AG09319 (cell line): ENCODE measurements at regions not wholly inside any gene's neighbourhood (a gene's known extent, or its start where the extent isn't known, plus 50 kb on each side); places are given as distances from the start of the nearest gene placed in this dataset.

Experiments used
- DNase-seq: peaks from one replicate; pipeline ENCODE4 v3.0.0-alpha.2; 2010; ENCODE audit warnings: low read depth; ENCODE audit errors: extremely low read depth
- CTCF ChIP-seq: IDR thresholded peaks from 2 replicates; pipeline ENCODE4 v1.5.1; 2011; ENCODE audit warnings: low read depth, mild to moderate bottlenecking, inconsistent platforms, low read length, moderate library complexity

DNA sequence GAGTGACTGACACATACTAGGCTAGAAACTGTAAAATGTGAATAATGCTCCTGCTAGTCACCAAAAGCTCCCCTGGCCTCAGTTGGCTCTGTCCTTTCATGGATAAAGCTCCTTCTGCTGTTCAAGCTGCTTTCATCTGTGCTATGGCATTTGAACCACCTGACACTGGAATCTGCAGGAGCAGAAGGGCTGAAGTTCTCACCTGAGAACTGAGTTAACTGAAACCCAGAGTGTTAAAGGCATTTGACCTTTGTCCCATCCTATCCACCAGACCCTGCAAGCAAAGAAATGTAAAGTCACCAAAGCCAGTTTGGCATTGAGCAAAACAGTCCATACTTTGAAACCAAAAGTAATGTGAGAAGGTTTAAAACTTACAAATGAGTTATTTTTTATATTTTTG, 77.7 kb downstream of the BMP2 start:
- TF ChIP-seq CTCF = no peak

GRCh38 chr20:6848041-6848440, 80.6 kb downstream of the BMP2 start:
- no peak for TF ChIP-seq CTCF
- no peak for DNase-seq

More for the DNA sequence above, 77.7 kb downstream of the BMP2 start:
- no peak for DNase-seq

DNA sequence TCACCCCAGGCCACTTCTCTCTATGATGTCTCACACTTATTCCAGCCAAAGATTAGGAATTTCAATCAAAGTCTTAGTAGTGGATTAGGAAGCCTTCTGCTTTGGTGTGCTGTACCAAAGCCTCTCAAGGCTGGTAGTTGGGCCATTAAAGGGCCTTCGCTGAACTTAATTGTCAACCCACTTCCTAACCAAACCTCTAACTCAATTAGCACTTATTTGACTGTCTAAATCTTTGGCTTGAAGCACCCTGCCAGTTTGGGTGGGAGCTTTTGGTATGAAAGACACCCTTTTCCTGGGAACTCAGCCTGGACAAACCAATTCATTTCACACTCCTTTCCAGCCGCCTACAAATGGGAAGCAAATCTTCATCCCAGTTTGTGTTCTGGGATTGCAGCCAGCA, 81.5 kb downstream of the BMP2 start:
- DNase-seq = no peak
- TF ChIP-seq CTCF = no peak

DNA sequence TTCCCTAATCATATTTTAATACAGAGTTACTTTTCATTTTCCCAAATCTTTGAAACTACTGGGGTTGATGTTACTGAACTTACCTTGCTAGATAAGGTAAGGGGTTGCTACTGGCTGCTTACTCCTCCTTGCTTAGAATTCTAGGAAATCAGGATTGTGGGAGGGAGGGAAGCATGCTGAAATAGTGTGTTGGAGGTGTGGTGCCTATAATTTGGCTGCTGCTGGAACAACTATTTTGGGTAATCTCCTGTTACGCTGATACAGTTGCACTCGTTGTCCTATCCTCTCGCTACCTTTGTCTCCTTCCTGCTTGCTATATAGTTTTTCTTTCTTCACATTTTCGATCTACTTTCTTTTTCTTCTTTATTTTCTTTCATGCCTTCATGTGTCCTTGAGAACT, 83.7 kb downstream of the BMP2 start:
- no peak for DNase-seq
- no peak for TF ChIP-seq CTCF

GRCh38 chr20:6852478-6852877, 85.0 kb downstream of the BMP2 start:
- DNase-seq = no peak
- no peak for TF ChIP-seq CTCF

- DNase-seq = no peak
- TF ChIP-seq CTCF = no peak
Measured at GRCh38 chr20:6855104-6855503, 87.6 kb downstream of the BMP2 start.

DNA sequence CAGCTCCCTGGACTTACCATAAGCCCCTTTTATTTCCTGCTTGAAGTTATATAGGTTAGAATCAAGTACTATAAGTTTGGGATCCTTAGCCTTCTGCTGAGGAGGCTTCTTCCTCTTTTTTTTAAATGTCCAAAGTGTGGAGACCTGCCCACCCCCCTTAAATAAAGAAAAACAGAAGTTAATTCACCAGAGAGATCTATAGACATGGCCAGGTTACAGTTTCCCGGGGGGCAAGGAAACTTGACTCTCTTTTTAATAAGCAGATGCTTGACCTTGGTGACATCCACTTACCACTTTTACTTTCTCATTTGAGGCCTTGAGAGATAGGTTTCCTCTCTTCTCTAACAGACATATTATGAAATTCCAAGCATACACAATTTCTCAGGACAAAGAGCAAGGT, 88.3 kb downstream of the BMP2 start:
- no peak for DNase-seq
- no peak for TF ChIP-seq CTCF

GRCh38 chr20:6857927-6858326, 90.4 kb downstream of the BMP2 start:
- no peak for DNase-seq
- TF ChIP-seq CTCF = no peak
